ENCODE measurements at regions not wholly inside any gene's neighbourhood (a gene's known extent, or its start where the extent isn't known, plus 50 kb on each side); places are given as distances from the start of the nearest gene placed in this dataset.
"Not testable (repeated sequence)": the region's sequence is repeated elsewhere in the genome, so short reads cannot be mapped to it uniquely, and the experiment has no call there.

DNA sequence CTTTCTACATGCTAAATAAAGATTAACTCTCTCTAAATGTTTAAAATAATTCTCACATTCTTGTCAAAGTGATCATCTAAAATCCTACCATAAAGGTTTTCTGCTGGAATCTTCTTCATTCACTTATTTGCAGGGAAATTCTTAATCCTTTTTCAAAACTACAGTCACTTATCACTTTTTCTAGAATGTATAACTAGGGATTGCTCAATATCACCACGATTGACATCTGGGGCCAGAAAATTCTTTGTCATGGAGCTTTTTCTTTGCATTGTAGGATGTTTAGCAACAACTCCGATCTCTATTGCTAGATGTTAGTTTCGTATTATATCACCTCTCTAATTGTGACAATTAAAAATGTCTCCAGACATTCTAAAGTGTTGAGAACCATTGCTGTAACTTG lies 344.9 kb upstream of the PIK3R1 start:
- DNase-seq (ENCODE audit: low spot score): no peak
- in situ Hi-C loops (cut with HindIII; ENCODE audit: low sequenced_read_pairs): no loop called here

- in situ Hi-C loops (cut with HindIII; ENCODE audit: low sequenced_read_pairs); DNase-seq (ENCODE audit: low spot score): not testable (repeated sequence)
Measured at GRCh38 chr5:67864335-67864734, 351.2 kb upstream of the PIK3R1 start.

DNA sequence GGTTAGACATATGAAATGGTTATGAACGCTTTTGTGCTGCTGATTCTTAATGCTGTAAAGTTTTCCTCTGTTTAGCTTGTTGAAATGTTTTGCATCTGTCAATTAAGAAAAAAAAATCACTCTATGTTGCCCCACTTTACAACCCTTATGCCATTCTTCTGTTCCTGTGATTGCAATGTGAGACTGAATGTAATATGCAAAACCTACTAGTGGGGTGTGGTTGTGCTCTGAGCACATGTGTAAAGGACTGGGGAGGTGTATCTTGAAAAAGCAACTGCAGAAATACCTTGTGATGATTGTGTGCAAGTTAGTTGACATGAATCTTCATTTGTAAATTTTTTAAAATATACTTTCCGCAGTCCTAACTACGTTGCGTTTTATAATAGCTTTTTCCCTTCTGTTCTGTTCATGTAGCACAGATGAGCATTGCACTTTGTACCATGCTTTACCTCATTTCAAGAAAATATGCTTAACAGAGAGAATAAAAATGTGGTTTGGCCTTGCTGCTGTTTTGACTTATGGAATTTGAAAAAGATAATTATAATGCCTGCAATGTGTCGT lies 357.0 kb upstream of the PIK3R1 start:
- in situ Hi-C loops (cut with HindIII; ENCODE audit: low sequenced_read_pairs): no loop called here
- DNase-seq (ENCODE audit: low spot score): no peak

GRCh38 chr5:67857502-67857901 lies 358.1 kb upstream of the PIK3R1 start:
- in situ Hi-C loops (cut with HindIII; ENCODE audit: low sequenced_read_pairs): no loop called here
- no peak for DNase-seq (ENCODE audit: low spot score)

DNA sequence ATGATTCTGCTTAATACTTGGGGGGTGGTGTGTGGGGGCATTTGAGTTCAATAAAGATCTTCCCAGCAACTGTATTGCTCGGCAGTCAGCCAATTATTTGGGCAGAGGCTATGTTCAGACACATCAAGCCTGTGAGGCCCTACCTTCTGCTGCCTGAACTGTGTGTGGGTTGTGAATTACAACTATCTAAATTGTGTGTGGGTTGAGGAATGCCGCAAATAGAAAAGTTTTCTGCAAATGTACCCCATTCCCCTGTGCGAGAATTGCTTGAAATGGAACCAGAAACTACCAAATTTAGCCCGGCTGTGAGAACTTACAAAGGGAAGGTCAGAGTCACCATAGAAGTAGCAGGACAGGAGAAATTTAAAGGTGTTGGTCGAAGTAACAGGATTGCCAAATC lies 360.0 kb upstream of the PIK3R1 start:
- in situ Hi-C loops (cut with HindIII; ENCODE audit: low sequenced_read_pairs): no loop called here
- DNase-seq (ENCODE audit: low spot score): no peak

GRCh38 chr5:67850906-67851305 lies 364.6 kb upstream of the PIK3R1 start:
- in situ Hi-C loops (cut with HindIII; ENCODE audit: low sequenced_read_pairs); DNase-seq (ENCODE audit: low spot score): not testable (repeated sequence)

DNA sequence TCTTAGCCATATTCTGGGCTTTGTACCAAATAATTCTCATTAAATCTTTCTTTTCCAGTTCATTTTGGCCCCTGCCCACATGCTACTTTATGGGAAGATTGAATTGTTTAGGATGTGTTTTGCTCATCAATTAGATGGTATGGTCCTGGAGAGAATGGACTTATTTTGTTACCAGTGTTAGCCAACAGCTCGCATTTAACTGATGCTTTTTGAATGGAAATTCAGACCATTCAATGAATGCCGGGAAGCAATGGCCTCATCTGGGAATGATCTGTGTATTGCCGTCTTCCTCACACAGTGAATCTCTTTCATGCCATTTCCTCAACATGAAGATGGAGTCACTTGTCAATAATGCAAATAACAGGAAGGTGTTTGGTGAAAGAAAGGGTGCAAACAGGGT lies 370.6 kb upstream of the PIK3R1 start:
- no peak for DNase-seq (ENCODE audit: low spot score)
- in situ Hi-C loops (cut with HindIII; ENCODE audit: low sequenced_read_pairs): no loop called here

DNA sequence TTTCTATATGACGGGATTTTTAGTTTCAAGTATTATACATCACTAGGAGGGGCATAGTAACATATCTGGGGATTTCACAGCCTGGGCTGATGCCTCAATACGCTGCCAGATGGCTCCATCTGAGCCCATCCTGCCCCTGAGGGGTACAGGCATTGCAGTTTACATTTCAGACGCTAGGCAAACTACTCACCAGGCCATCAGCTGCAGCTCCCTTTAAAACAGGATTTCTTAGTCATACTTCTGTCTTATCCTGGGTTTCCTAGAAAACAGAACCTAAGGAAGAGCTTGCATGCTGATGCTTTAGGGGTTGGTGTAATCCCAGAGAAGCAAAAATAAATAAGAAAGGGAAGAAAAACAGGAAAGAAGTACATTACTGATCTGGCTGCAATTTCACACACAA lies 372.8 kb upstream of the PIK3R1 start:
- DNase-seq (ENCODE audit: low spot score): no peak
- in situ Hi-C loops (cut with HindIII; ENCODE audit: low sequenced_read_pairs): no loop called here

DNA sequence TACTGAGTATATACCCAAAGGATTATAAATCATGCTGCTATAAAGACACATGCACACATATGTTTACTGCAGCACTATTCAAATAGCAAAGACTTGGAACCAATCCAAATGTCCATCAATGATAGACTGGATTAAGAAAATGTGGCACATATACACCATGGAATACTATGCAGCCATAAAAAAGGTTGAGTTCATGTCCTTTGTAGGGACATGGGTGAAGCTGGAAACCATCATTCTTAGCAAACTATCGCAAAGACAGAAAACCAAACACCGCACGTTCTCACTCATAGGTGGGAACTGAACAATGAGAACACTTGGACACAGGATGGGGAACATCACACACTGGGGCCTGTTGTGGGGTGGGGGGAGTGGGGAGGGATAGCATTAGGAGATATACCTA lies 378.3 kb upstream of the PIK3R1 start:
- DNase-seq (ENCODE audit: low spot score); in situ Hi-C loops (cut with HindIII; ENCODE audit: low sequenced_read_pairs): not testable (repeated sequence)

- DNase-seq (ENCODE audit: low spot score); in situ Hi-C loops (cut with HindIII; ENCODE audit: low sequenced_read_pairs): not testable (repeated sequence)
Measured at GRCh38 chr5:67836496-67836895, 379.1 kb upstream of the PIK3R1 start.

DNA sequence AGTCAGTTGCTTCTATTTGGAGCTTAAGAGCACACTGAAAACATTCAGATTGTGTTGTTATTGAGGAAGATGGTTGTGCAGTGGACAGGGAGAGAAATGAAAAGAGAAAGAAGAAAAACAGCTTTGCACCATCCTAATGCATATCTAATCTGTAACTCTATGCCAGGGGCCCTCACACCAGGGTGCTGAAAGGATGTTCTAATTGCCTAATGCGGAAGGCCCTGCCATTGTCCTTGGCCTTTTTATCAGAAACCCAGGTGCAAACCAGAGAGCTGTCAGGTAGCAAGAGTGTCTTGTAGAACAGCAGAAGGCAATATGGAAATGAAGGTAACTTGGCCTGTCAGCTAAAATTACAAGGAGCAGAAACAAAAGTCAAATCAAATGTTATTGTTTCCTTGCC lies 384.5 kb upstream of the PIK3R1 start:
- in situ Hi-C loops (cut with HindIII; ENCODE audit: low sequenced_read_pairs): no loop called here
- DNase-seq (ENCODE audit: low spot score): peak; percentile 20

GRCh38 chr5:67827541-67827940 lies 388.0 kb upstream of the PIK3R1 start:
- in situ Hi-C loops (cut with HindIII; ENCODE audit: low sequenced_read_pairs): no loop called here

DNA sequence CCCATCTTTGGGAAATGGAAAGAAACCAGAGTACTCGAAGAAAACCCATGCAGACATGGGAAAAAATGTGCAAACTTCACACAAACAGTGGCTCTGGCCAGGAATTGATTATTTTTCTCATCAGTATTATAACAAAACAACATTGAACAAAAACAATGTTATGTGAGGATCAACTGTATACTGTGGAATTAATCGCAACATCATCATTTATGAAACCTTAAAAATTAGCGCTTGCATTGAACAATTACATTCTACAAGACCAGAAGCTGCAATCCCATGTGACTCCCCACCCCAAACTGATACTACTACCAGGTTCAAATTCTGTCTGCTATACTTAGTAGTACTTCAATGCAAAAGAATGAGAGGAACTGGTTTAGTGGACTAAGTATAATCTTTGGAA lies 390.7 kb upstream of the PIK3R1 start:
- in situ Hi-C loops (cut with HindIII; ENCODE audit: low sequenced_read_pairs): no loop called here
- DNase-seq (ENCODE audit: low spot score): no peak

More at GRCh38 chr5:67827541-67827940, 388.0 kb upstream of the PIK3R1 start:
- no peak for DNase-seq (ENCODE audit: low spot score)

DNA sequence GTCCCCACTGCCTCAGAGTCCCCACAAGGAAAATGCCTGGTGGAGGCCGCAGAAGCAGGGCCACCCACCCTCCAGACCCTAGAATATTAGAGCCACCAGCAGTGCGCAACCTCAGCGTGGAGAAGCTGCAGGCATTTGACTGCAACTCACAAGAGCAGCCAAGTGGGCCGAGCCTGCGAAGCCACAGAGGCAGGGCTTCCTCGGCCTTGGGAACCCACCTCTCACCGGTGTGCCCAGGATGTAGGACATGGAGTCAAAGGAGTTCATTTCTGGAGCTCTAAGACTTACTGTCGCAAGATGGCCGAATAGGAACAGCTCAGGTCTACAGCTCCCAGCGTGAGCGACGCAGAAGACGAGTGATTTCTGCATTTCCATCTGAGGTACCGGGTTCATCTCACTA lies 397.9 kb upstream of the PIK3R1 start:
- in situ Hi-C loops (cut with HindIII; ENCODE audit: low sequenced_read_pairs): no loop called here
- DNase-seq (ENCODE audit: low spot score): no peak

DNA sequence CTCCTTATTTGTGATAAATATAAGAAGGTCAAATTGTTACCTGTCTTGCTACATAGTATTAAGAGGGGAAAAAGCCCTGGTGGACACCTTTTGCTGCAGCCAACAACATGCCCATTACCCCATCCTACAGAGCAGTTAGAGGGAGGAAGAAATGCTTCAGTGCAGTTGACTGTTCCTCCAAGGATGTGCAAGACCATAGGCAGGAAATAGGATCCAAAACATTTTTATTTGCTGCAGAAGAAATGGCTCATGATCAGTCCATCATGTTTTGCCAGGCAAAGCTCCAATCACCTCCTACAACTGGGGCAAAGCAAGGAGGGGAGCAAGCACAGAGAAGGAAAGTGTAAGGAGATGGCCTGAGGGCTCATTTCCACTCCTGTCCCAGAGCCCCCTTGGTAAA lies 399.1 kb upstream of the PIK3R1 start:
- no peak for DNase-seq (ENCODE audit: low spot score)
- in situ Hi-C loops (cut with HindIII; ENCODE audit: low sequenced_read_pairs): no loop called here

GRCh38 chr5:67815455-67816391 lies 399.8 kb upstream of the PIK3R1 start:
- DNase-seq (ENCODE audit: low spot score): no peak

GRCh38 chr5:67814569-67815311 lies 400.8 kb upstream of the PIK3R1 start:
- in situ Hi-C loops (cut with HindIII; ENCODE audit: low sequenced_read_pairs): no loop called here
- DNase-seq (ENCODE audit: low spot score): no peak

More at GRCh38 chr5:67815455-67816391, 399.8 kb upstream of the PIK3R1 start:
- in situ Hi-C loops (cut with HindIII; ENCODE audit: low sequenced_read_pairs): no loop called here

GRCh38 chr5:67813877-67814539 lies 401.5 kb upstream of the PIK3R1 start:
- in situ Hi-C loops (cut with HindIII; ENCODE audit: low sequenced_read_pairs): no loop called here
- no peak for DNase-seq (ENCODE audit: low spot score)

GRCh38 chr5:67809589-67809988 lies 406.0 kb upstream of the PIK3R1 start:
- in situ Hi-C loops (cut with HindIII; ENCODE audit: low sequenced_read_pairs): no loop called here
- DNase-seq (ENCODE audit: low spot score): peak; percentile 44
